T47D (cell line): ENCODE measurements at regions not wholly inside any gene's neighbourhood (a gene's known extent, or its start where the extent isn't known, plus 50 kb on each side); places are given as distances from the start of the nearest gene placed in this dataset.
"Not testable (repeated sequence)": the region's sequence is repeated elsewhere in the genome, so short reads cannot be mapped to it uniquely, and the experiment has no call there.

Experiments
- DNase-seq, 2 experiments: peaks; one replicate each; pipeline versions ENCODE4 v3.0.0 to v3.0.0-alpha.2; 2011 to 2012; ENCODE audit warnings: low read depth in 1 of 2, low spot score in 1 of 2
- JUND ChIP-seq: IDR thresholded peaks from 2 replicates; pipeline ENCODE4 v1.6.1; 2012; ENCODE audit warnings: low read depth
- in situ Hi-C: cut with HindIII; loops from 2 replicates; pipeline ENCODE4 v1.10.0; 2016; ENCODE audit warnings: low sequenced_read_pairs, low pct_unique_long_range_greater_than_20kb

- TF ChIP-seq JUND, result no peak
- in situ Hi-C loops, result no loop called here
- peak; percentile 30 to 80 for DNase-seq
Measured at GRCh38 chr20:22684072-22684762, 99.8 kb upstream of the FOXA2 start.

- peak in 1 of 2 experiments; percentile 52 for DNase-seq
- in situ Hi-C loops, result no loop called here
- no peak for TF ChIP-seq JUND
Measured at GRCh38 chr20:22684763-22685443, 100.5 kb upstream of the FOXA2 start.

- in situ Hi-C loops, result no loop called here
- TF ChIP-seq JUND, result no peak
- DNase-seq, result peak in 1 of 2 experiments; percentile 80
Measured at GRCh38 chr20:22686097-22686496, 101.7 kb upstream of the FOXA2 start.

GRCh38 chr20:22687676-22688349 is 103.4 kb upstream of the FOXA2 start:
- in situ Hi-C loops, result no loop called here
- no peak for DNase-seq
- no peak for TF ChIP-seq JUND

- DNase-seq, result no peak
- in situ Hi-C loops, result no loop called here
- TF ChIP-seq JUND, result no peak
Measured at GRCh38 chr20:22688485-22688884, 104.1 kb upstream of the FOXA2 start.

- DNase-seq, result no peak
- in situ Hi-C loops, result no loop called here
- TF ChIP-seq JUND, result no peak
Measured at GRCh38 chr20:22689266-22689665, 104.9 kb upstream of the FOXA2 start.

GRCh38 chr20:22690000-22690399 is 105.6 kb upstream of the FOXA2 start:
- no peak for DNase-seq
- in situ Hi-C loops, result no loop called here
- TF ChIP-seq JUND, result no peak

- DNase-seq, result no peak
- in situ Hi-C loops, result no loop called here
- no peak for TF ChIP-seq JUND
Measured at GRCh38 chr20:22690616-22691179, 106.3 kb upstream of the FOXA2 start.

- DNase-seq, result peak; percentile 58 to 73
- in situ Hi-C loops, result no loop called here
- no peak for TF ChIP-seq JUND
Measured at GRCh38 chr20:22691369-22692118, 107.2 kb upstream of the FOXA2 start.

GRCh38 chr20:22692119-22692475 is 107.7 kb upstream of the FOXA2 start:
- in situ Hi-C loops, result no loop called here
- TF ChIP-seq JUND, result no peak
- no peak for DNase-seq

- in situ Hi-C loops, DNase-seq: not testable (repeated sequence)
Measured at GRCh38 chr20:22692620-22693019, 108.2 kb upstream of the FOXA2 start.

- in situ Hi-C loops, result no loop called here
- TF ChIP-seq JUND, result no peak
- DNase-seq, result no peak
Measured at GRCh38 chr20:22696759-22697158, 112.4 kb upstream of the FOXA2 start.
